ENCODE measurements at regions not wholly inside any gene's neighbourhood (a gene's known extent, or its start where the extent isn't known, plus 50 kb on each side); places are given as distances from the start of the nearest gene placed in this dataset.
"Not testable (repeated sequence)": the region's sequence is repeated elsewhere in the genome, so short reads cannot be mapped to it uniquely, and the experiment has no call there.

- DNase-seq (ENCODE audit: low read depth, low spot score) (no peak), ATAC-seq (no peak)
- no peaks in the 10 kb centered on the region for H3K9me3 ChIP-seq (ENCODE audit: control insufficient read depth, insufficient read depth, low read depth, low read length)
- no peaks in the 10 kb centered on the region for H3K36me3 ChIP-seq (ENCODE audit: control insufficient read depth, insufficient read depth, low read length)
- intact Hi-C loops (cut with micrococcal nuclease; ENCODE audit: unreplicated experiment) (no loop called here), in situ Hi-C loops (cut with HindIII; ENCODE audit: low pct_unique_long_range_greater_than_20kb, low sequenced_read_pairs) (no loop called here)
- CTCF ChIA-PET = interaction anchor here (1.2 kb wide), 1 partner anchor 222 kb away, joined by 4 read pairs; no protein-coding TSS in a partner anchor
- H3K27ac ChIP-seq (ENCODE audit: low read length) = no peak overlapping the region
- TF ChIP-seq SIN3A (IDR thresholded peaks at IDR 0.05; ENCODE audit: borderline replicate concordance, insufficient read depth, low read depth, low read length) (no peak), POLR2AphosphoS5 (IDR thresholded peaks at IDR 0.05; ENCODE audit: low read depth, low read length) (no peak), REST (IDR thresholded peaks at IDR 0.05; ENCODE audit: insufficient read depth in 1 of 2, low read depth in 2 of 2, low read length in 1 of 2) (no peak), TCF7L2 (IDR thresholded peaks at IDR 0.05; ENCODE audit: low read depth, low read length) (no peak)
- TF ChIP-seq, protein P1, sequence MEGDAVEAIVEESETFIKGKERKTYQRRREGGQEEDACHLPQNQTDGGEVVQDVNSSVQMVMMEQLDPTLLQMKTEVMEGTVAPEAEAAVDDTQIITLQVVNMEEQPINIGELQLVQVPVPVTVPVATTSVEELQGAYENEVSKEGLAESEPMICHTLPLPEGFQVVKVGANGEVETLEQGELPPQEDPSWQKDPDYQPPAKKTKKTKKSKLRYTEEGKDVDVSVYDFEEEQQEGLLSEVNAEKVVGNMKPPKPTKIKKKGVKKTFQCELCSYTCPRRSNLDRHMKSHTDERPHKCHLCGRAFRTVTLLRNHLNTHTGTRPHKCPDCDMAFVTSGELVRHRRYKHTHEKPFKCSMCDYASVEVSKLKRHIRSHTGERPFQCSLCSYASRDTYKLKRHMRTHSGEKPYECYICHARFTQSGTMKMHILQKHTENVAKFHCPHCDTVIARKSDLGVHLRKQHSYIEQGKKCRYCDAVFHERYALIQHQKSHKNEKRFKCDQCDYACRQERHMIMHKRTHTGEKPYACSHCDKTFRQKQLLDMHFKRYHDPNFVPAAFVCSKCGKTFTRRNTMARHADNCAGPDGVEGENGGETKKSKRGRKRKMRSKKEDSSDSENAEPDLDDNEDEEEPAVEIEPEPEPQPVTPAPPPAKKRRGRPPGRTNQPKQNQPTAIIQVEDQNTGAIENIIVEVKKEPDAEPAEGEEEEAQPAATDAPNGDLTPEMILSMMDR (IDR thresholded peaks at IDR 0.05) = peak; percentile 45
- POLR2A ChIA-PET = no interaction called here
- BruUV-seq (replicated peaks) = no TSS peak
- no peaks in the 10 kb centered on the region for H3K27me3 ChIP-seq (ENCODE audit: control insufficient read depth, insufficient read depth, low read length)
- no peak overlapping the region for H3K4me3 ChIP-seq (ENCODE audit: low read depth in 2 of 2, low read length in 2 of 2)
- H3K4me1 ChIP-seq (ENCODE audit: control insufficient read depth, insufficient read depth, low read length) = no peaks in the 10 kb centered on the region
These were observed 179.7 kb upstream of the NDN start for GRCh38 chr15:23866832-23867231.

DNA sequence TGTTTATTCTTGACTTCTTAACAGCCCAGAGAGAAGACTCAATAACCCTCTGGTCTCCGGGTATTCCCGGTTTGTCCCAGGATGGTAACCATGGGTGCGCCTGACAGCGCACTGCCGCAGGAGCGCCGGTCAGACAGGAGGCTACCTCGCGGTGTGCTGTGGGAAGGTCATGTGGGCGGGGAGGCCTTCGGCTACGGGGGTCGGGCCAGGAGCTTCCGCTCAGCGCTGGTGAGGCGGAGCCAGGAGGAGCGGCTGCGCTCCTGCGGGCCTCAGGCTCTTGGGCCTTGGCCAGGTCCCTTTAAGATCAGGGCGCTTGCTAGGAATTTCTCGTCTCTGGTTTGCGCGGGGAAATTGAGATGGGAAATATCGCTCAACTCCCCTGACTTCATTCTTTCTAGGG is 182.3 kb upstream of the NDN start:
- BruUV-seq (replicated peaks) = no TSS peak

GRCh38 chr15:23873613-23874012 is 186.5 kb upstream of the NDN start:
- CTCF ChIA-PET; in situ Hi-C loops (cut with HindIII; ENCODE audit: low pct_unique_long_range_greater_than_20kb, low sequenced_read_pairs); H3K9me3 ChIP-seq (ENCODE audit: control insufficient read depth, insufficient read depth, low read depth, low read length); H3K27ac ChIP-seq (ENCODE audit: low read length); H3K4me3 ChIP-seq (ENCODE audit: low read depth in 2 of 2, low read length in 2 of 2); ATAC-seq; H3K4me1 ChIP-seq (ENCODE audit: control insufficient read depth, insufficient read depth, low read length); POLR2A ChIA-PET; BruUV-seq (replicated peaks); H3K36me3 ChIP-seq (ENCODE audit: control insufficient read depth, insufficient read depth, low read length); DNase-seq (ENCODE audit: low read depth, low spot score); H3K27me3 ChIP-seq (ENCODE audit: control insufficient read depth, insufficient read depth, low read length): not testable (repeated sequence)
- intact Hi-C loops (cut with micrococcal nuclease; ENCODE audit: unreplicated experiment) = loop anchor here (10.0 kb wide), 1 partner anchor 51 kb away; no protein-coding TSS in a partner anchor

More for the DNA sequence above, 182.3 kb upstream of the NDN start:
- ChIA-PET CTCF (no interaction called here), POLR2A (no interaction called here)
- H3K27ac ChIP-seq (ENCODE audit: low read length) = no peak overlapping the region
- no peaks in the 10 kb centered on the region for H3K4me1 ChIP-seq (ENCODE audit: control insufficient read depth, insufficient read depth, low read length)
- no peak for ATAC-seq
- H3K4me3 ChIP-seq (ENCODE audit: low read depth in 2 of 2, low read length in 2 of 2) = no peak overlapping the region
- H3K9me3 ChIP-seq (ENCODE audit: control insufficient read depth, insufficient read depth, low read depth, low read length) = no peaks in the 10 kb centered on the region
- no peak for DNase-seq (ENCODE audit: low read depth, low spot score)
- in situ Hi-C loops (cut with HindIII; ENCODE audit: low pct_unique_long_range_greater_than_20kb, low sequenced_read_pairs) (no loop called here), intact Hi-C loops (cut with micrococcal nuclease; ENCODE audit: unreplicated experiment) (no loop called here)
- no peaks in the 10 kb centered on the region for H3K36me3 ChIP-seq (ENCODE audit: control insufficient read depth, insufficient read depth, low read length)
- H3K27me3 ChIP-seq (ENCODE audit: control insufficient read depth, insufficient read depth, low read length) = no peaks in the 10 kb centered on the region
- TF ChIP-seq REST (IDR thresholded peaks at IDR 0.05; ENCODE audit: insufficient read depth in 1 of 2, low read depth in 2 of 2, low read length in 1 of 2) (no peak), SIN3A (IDR thresholded peaks at IDR 0.05; ENCODE audit: borderline replicate concordance, insufficient read depth, low read depth, low read length) (no peak), TCF7L2 (IDR thresholded peaks at IDR 0.05; ENCODE audit: low read depth, low read length) (no peak)
